Adipocyte (in vitro differentiated cells): ENCODE measurements at regions not wholly inside any gene's neighbourhood (a gene's known extent, or its start where the extent isn't known, plus 50 kb on each side); places are given as distances from the start of the nearest gene placed in this dataset.
"Not testable (repeated sequence)": the region's sequence is repeated elsewhere in the genome, so short reads cannot be mapped to it uniquely, and the experiment has no call there.

Source experiments
- DNase-seq: peaks from one replicate; pipeline ENCODE4 v3.0.0-alpha.2; 2015; ENCODE audit warnings: low read depth
- H3K27me3 ChIP-seq: replicated peaks from 2 replicates; pipeline ENCODE4 v1.7.0; 2013; ENCODE audit warnings: mild to moderate bottlenecking, low read length, moderate library complexity; ENCODE audit not compliant: control insufficient read depth, insufficient read depth
- H3K36me3 ChIP-seq: 2 replicates; pipeline ENCODE4 v1.7.0; 2013; ENCODE audit warnings: low read length, mild to moderate bottlenecking, moderate library complexity; ENCODE audit not compliant: control insufficient read depth, insufficient read depth, severe bottlenecking
- H3K4me1 ChIP-seq: 2 replicates; pipeline ENCODE4 v1.7.0; 2013; ENCODE audit warnings: mild to moderate bottlenecking, low read length, moderate library complexity; ENCODE audit not compliant: control insufficient read depth, insufficient read depth
- H3K4me3 ChIP-seq: 2 replicates; pipeline ENCODE4 v1.7.0; 2013; ENCODE audit warnings: mild to moderate bottlenecking, low read length, moderate library complexity
- H3K9ac ChIP-seq: 2 replicates; pipeline ENCODE4 v1.7.0; 2013; ENCODE audit warnings: mild to moderate bottlenecking, low read length, moderate library complexity
- H3K9me3 ChIP-seq: 2 replicates; pipeline ENCODE4 v1.7.0; 2013; ENCODE audit warnings: mild to moderate bottlenecking, low read length, moderate library complexity; ENCODE audit not compliant: control insufficient read depth

- no peaks in the 10 kb centered on the region for H3K27me3 ChIP-seq
- no peaks in the 10 kb centered on the region for H3K36me3 ChIP-seq
- H3K9me3 ChIP-seq = peaks cover 6% of the 10 kb centered on the region
- no peak for DNase-seq
- H3K9ac ChIP-seq = no peak overlapping the region
- no peak overlapping the region for H3K4me3 ChIP-seq
- H3K4me1 ChIP-seq = peaks cover 17% of the 10 kb centered on the region
These were observed 176.5 kb downstream of the PSMG1 start for GRCh38 chr21:39006571-39007311.

DNA sequence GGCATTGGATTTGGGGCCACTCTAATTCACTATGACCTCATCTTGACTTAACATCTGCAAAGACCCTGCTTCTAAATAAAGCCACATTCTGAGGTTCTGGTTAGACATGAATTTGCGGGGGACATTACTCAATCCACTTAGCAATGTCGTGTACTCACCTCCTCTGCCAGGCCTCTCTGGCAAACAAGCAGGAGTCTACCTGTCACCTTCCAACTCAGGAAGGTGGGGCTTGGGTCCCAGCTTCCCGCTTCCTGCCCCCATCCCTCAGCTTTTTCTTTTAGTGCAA is 177.8 kb downstream of the PSMG1 start:
- no peaks in the 10 kb centered on the region for H3K36me3 ChIP-seq
- DNase-seq = no peak
- H3K27me3 ChIP-seq = no peaks in the 10 kb centered on the region
- no peak overlapping the region for H3K9ac ChIP-seq
- H3K4me3 ChIP-seq = no peak overlapping the region
- H3K4me1 ChIP-seq = peaks cover 17% of the 10 kb centered on the region
- H3K9me3 ChIP-seq = peaks cover 6% of the 10 kb centered on the region

DNA sequence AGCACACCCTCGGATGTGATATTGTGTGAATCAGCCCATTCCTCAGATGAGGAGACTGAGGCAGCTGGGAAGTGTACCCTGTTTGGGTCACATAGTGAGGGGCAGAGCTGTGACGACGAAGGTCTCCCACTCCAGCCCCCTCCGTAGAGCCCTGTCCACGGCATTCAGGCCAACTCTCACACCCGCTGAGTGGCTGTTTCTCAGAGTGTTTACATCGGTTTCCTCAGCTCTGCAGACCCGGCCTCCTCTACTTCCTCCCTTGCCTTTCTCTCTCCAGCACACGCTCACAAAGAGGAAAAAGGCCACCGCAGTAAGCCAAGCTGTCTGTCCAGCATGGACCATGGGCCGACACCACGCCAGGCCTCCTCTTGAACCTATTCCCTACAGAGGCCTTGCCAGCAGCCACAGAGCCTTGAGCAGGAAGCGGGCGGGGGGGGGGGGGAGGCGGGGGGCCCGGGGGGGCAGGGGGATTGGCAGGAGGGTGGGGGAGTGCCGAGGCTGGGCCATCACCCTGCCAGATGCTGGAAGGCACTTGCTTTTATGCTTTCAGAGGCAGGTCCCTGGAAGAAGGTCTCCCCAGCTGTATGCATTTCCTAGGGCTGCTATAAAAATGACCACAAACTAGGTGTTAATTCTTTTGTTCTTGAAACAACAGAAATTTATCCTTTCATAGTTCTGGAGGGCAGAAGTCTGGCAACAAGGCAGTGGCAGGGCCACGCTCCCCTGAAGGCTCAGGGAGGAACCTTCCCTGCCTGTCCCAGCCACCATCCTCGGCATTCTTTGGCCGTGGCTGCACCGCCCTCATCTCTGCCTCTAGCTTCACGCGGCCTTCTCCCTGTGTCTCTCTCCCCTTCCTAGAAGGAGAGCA is 178.4 kb downstream of the PSMG1 start:
- Histone ChIP-seq H3K27me3 (no peaks in the 10 kb centered on the region), H3K9me3 (peaks cover 6% of the 10 kb centered on the region), H3K9ac (no peak overlapping the region), H3K36me3 (no peaks in the 10 kb centered on the region), H3K4me3 (no peak overlapping the region), H3K4me1 (peaks cover 17% of the 10 kb centered on the region)
- DNase-seq = no peak

DNA sequence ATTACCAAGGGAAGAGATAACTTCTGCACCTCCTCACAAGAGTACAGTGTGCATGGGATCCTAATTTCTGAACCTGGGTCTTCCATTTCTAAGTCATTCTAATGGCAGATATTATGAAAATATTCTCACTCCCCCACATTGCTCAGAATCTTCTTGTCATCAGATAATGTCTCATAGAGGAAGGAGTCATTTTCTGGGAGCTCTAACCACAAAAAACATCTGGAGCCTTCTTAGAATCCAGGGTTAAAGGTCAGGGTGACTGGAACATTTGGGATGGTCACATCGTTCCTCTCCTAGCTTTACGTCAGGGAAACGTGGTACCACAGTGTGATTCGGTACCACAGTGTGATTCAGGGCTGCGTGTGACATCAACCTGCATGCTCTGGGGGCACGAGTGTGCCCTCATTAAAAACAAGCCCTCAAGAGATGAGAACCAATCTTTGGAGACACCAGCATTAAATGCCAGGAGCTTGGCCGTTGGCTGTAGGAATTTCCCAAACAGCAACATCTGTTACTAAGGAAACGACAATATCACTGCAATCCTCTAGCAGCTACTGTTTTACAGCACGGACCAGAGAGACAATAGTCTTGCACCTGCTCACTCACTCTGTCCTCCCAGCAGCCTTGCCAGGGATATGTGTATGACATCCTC is 179.1 kb downstream of the PSMG1 start:
- H3K9me3 ChIP-seq = peaks cover 6% of the 10 kb centered on the region
- DNase-seq = no peak
- H3K4me3 ChIP-seq = no peak overlapping the region
- no peaks in the 10 kb centered on the region for H3K36me3 ChIP-seq
- peaks cover 21% of the 10 kb centered on the region for H3K4me1 ChIP-seq
- H3K9ac ChIP-seq = no peak overlapping the region
- no peaks in the 10 kb centered on the region for H3K27me3 ChIP-seq

- H3K36me3 ChIP-seq = no peaks in the 10 kb centered on the region
- DNase-seq = no peak
- no peak overlapping the region for H3K4me3 ChIP-seq
- H3K9ac ChIP-seq = no peak overlapping the region
- H3K9me3 ChIP-seq = peaks cover 4% of the 10 kb centered on the region
- peaks cover 17% of the 10 kb centered on the region for H3K4me1 ChIP-seq
- H3K27me3 ChIP-seq = no peaks in the 10 kb centered on the region
These were observed 181.9 kb downstream of the PSMG1 start for GRCh38 chr21:39001341-39001740.

DNA sequence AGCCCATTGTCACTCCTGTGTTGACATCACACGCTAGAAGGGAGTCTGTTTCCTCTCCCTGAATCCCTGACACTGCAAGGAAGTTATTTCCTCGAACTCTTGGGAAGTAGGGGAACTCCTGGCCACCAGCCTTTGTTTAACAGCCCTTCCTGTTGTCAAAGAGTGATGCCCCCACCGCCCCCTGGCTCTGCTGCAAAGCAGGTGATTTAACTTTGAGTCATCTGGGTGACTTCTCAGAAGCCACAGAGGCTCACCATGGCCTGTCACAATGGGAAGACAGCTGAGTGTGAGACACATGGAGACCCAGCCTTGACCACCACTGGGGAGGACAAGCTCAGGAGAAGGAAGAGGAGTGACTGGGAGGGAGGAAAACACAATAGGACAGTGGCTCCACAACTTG is 182.8 kb downstream of the PSMG1 start:
- Histone ChIP-seq H3K4me1 (peaks cover 17% of the 10 kb centered on the region), H3K36me3 (no peaks in the 10 kb centered on the region)
- DNase-seq = no peak

GRCh38 chr21:38999161-38999560 is 184.1 kb downstream of the PSMG1 start:
- peaks cover 12% of the 10 kb centered on the region for H3K4me1 ChIP-seq
- no peak for DNase-seq
- no peaks in the 10 kb centered on the region for H3K9me3 ChIP-seq
- peaks cover 5% of the 10 kb centered on the region for H3K27me3 ChIP-seq
- no peaks in the 10 kb centered on the region for H3K36me3 ChIP-seq
- H3K4me3 ChIP-seq = no peak overlapping the region
- no peak overlapping the region for H3K9ac ChIP-seq

More for the DNA sequence above, 182.8 kb downstream of the PSMG1 start:
- H3K9ac ChIP-seq = no peak overlapping the region
- H3K4me3 ChIP-seq = no peak overlapping the region
- no peaks in the 10 kb centered on the region for H3K9me3 ChIP-seq
- H3K27me3 ChIP-seq = peaks cover 5% of the 10 kb centered on the region

GRCh38 chr21:38998281-38998680 is 185.0 kb downstream of the PSMG1 start:
- peaks cover 14% of the 10 kb centered on the region for H3K4me1 ChIP-seq
- not testable (repeated sequence) for H3K27me3 ChIP-seq, H3K4me3 ChIP-seq, H3K9ac ChIP-seq, H3K36me3 ChIP-seq, DNase-seq, H3K9me3 ChIP-seq

DNA sequence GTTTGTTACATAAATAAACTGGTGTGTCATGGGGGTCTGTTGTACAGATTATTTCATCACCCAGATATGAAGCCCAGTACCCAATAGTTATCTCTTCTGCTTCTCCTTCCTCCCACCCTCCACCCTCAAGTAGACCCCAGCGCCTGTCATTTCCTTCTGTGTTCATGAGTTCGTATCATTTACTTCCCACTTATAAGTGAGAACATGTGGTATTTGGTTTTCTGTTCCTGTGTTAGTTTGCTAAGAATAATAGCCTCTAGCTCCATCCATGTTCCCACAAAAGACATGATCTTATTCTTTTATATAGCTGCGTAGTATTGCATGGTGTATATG is 185.4 kb downstream of the PSMG1 start:
- not testable (repeated sequence) for H3K9me3 ChIP-seq, H3K4me3 ChIP-seq, H3K36me3 ChIP-seq, H3K9ac ChIP-seq, H3K27me3 ChIP-seq, DNase-seq
- peaks cover 18% of the 10 kb centered on the region for H3K4me1 ChIP-seq

GRCh38 chr21:38997051-38997842 is 186.0 kb downstream of the PSMG1 start:
- Histone ChIP-seq H3K4me3 (no peak overlapping the region), H3K4me1 (peaks cover 24% of the 10 kb centered on the region), H3K9me3 (no peaks in the 10 kb centered on the region), H3K9ac (no peak overlapping the region), H3K27me3 (peaks cover 5% of the 10 kb centered on the region), H3K36me3 (no peaks in the 10 kb centered on the region)
- no peak for DNase-seq

GRCh38 chr21:38996355-38996754 is 186.9 kb downstream of the PSMG1 start:
- no peak for DNase-seq
- H3K9me3 ChIP-seq = no peaks in the 10 kb centered on the region
- no peaks in the 10 kb centered on the region for H3K36me3 ChIP-seq
- peaks cover 24% of the 10 kb centered on the region for H3K4me1 ChIP-seq
- no peak overlapping the region for H3K4me3 ChIP-seq
- peaks cover 5% of the 10 kb centered on the region for H3K27me3 ChIP-seq
- no peak overlapping the region for H3K9ac ChIP-seq
